HEK293T (cell line): ENCODE measurements at regions not wholly inside any gene's neighbourhood (a gene's known extent, or its start where the extent isn't known, plus 50 kb on each side); places are given as distances from the start of the nearest gene placed in this dataset.

Experiments used
- CTCF ChIA-PET: fragments of 350-600 bp; formaldehyde crosslinking; extraction: SDS; loops from one replicate; lab custom pipeline; 2021; ENCODE audit warnings: antibody characterized with exemption, inconsistent platforms; lab: Yijun Ruan, JAX
- POLR2A ChIA-PET: fragments of 350-600 bp; formaldehyde crosslinking; extraction: SDS; loops from one replicate; lab custom pipeline; 2020; ENCODE audit warnings: antibody characterized with exemption, inconsistent platforms; lab: Yijun Ruan, JAX
- DNase-seq: peaks from one replicate; pipeline ENCODE4 v3.0.0; 2012; ENCODE audit warnings: mixed read lengths; ENCODE audit errors: extremely low spot score
- ARNT ChIP-seq: fragments of 450-650 bp; IDR thresholded peaks from 2 replicates; pipeline ENCODE4 v1.6.1; 2017; ENCODE audit warnings: mild to moderate bottlenecking
- BHLHE40 ChIP-seq: fragments of 450-650 bp; IDR thresholded peaks from 2 replicates; pipeline ENCODE4 v1.6.1; 2016; ENCODE audit warnings: mild to moderate bottlenecking, moderate library complexity, borderline replicate concordance
- CTBP1 ChIP-seq: fragments of 450-650 bp; IDR thresholded peaks from 2 replicates; pipeline ENCODE4 v1.6.1; 2016; ENCODE audit warnings: borderline replicate concordance
- ELF4 ChIP-seq: fragments of 450-650 bp; IDR thresholded peaks from 2 replicates; pipeline ENCODE4 v1.6.1; 2017; ENCODE audit warnings: antibody characterized with exemption
- FOXA1 ChIP-seq: fragments of 450-650 bp; IDR thresholded peaks from 2 replicates; pipeline ENCODE4 v1.6.1; 2016; ENCODE audit warnings: mild to moderate bottlenecking
- FOXK2 ChIP-seq: fragments of 450-650 bp; IDR thresholded peaks from 2 replicates; pipeline ENCODE4 v1.6.1; 2016; ENCODE audit warnings: mild to moderate bottlenecking
- FOXM1 ChIP-seq: fragments of 450-650 bp; IDR thresholded peaks from 2 replicates; pipeline ENCODE4 v1.6.1; 2017; ENCODE audit warnings: mild to moderate bottlenecking, borderline replicate concordance
- HDGF ChIP-seq: fragments of 450-650 bp; IDR thresholded peaks from 2 replicates; pipeline ENCODE4 v1.6.1; 2017; ENCODE audit warnings: antibody characterized with exemption, borderline replicate concordance
- L3MBTL2 ChIP-seq: fragments of 450-650 bp; conservative IDR thresholded peaks from 2 replicates; pipeline ENCODE4 v1.6.1; 2016; ENCODE audit warnings: mild to moderate bottlenecking
- LEF1 ChIP-seq: fragments of 450-650 bp; IDR thresholded peaks from 2 replicates; pipeline ENCODE4 v1.6.1; 2017; ENCODE audit warnings: mild to moderate bottlenecking, borderline replicate concordance
- NFRKB ChIP-seq: fragments of 450-650 bp; IDR thresholded peaks from 2 replicates; pipeline ENCODE4 v1.6.1; 2016; ENCODE audit warnings: mild to moderate bottlenecking, moderate library complexity
- PKNOX1 ChIP-seq: fragments of 450-650 bp; IDR thresholded peaks from 2 replicates; pipeline ENCODE4 v1.6.1; 2016
- SP1 ChIP-seq: fragments of 450-650 bp; IDR thresholded peaks from 2 replicates; pipeline ENCODE4 v1.6.1; 2017
- SUZ12 ChIP-seq: fragments of 450-650 bp; IDR thresholded peaks from 2 replicates; pipeline ENCODE4 v1.6.1; 2016; ENCODE audit warnings: mild to moderate bottlenecking
- TARDBP ChIP-seq: fragments of 450-650 bp; IDR thresholded peaks from 2 replicates; pipeline ENCODE4 v1.6.1; 2016
- ZNF384 ChIP-seq: fragments of 450-650 bp; IDR thresholded peaks from 2 replicates; pipeline ENCODE4 v1.6.1; 2016

GRCh38 chr2:81068144-81068543 is 763.6 kb upstream of the LRRTM1 start:
- CTCF ChIA-PET = no interaction called here
- no peak for TF ChIP-seq SUZ12
- POLR2A ChIA-PET = no interaction called here
- no peak for DNase-seq

GRCh38 chr2:81061016-81061415 is 756.5 kb upstream of the LRRTM1 start:
- POLR2A ChIA-PET = no interaction called here

GRCh38 chr2:81050580-81051095 is 746.1 kb upstream of the LRRTM1 start:
- DNase-seq = no peak
- no peak for TF ChIP-seq TARDBP
- no peak for TF ChIP-seq PKNOX1
- no peak for TF ChIP-seq SUZ12
- no peak for TF ChIP-seq NFRKB
- TF ChIP-seq HDGF = no peak
- no peak for TF ChIP-seq SP1
- TF ChIP-seq L3MBTL2 = no peak
- TF ChIP-seq ELF4 = no peak
- TF ChIP-seq ZNF384 = no peak
- TF ChIP-seq BHLHE40 = no peak
- POLR2A ChIA-PET = no interaction called here
- CTCF ChIA-PET = no interaction called here

More at GRCh38 chr2:81061016-81061415, 756.5 kb upstream of the LRRTM1 start:
- CTCF ChIA-PET = no interaction called here
- no peak for TF ChIP-seq CTBP1
- TF ChIP-seq HDGF = no peak
- TF ChIP-seq PKNOX1 = no peak
- no peak for TF ChIP-seq L3MBTL2
- no peak for TF ChIP-seq ARNT
- TF ChIP-seq SUZ12 = no peak
- no peak for TF ChIP-seq ZNF384
- TF ChIP-seq ELF4 = no peak
- TF ChIP-seq FOXM1 = no peak
- no peak for TF ChIP-seq BHLHE40
- no peak for TF ChIP-seq FOXK2
- TF ChIP-seq TARDBP = no peak
- TF ChIP-seq LEF1 = no peak
- no peak for TF ChIP-seq FOXA1
- TF ChIP-seq SP1 = no peak
- no peak for DNase-seq

- POLR2A ChIA-PET = no interaction called here
- CTCF ChIA-PET = no interaction called here
- TF ChIP-seq HDGF = no peak
- TF ChIP-seq FOXA1 = no peak
- TF ChIP-seq NFRKB = no peak
- no peak for TF ChIP-seq PKNOX1
- no peak for DNase-seq
These were observed 739.1 kb upstream of the LRRTM1 start for GRCh38 chr2:81043681-81044080.

GRCh38 chr2:81007104-81007503 is 702.6 kb upstream of the LRRTM1 start:
- TF ChIP-seq ZNF384 (no peak), SUZ12 (no peak), ARNT (no peak), FOXK2 (no peak), LEF1 (no peak), SP1 (no peak), CTBP1 (no peak), FOXA1 (no peak), ELF4 (no peak)
- ChIA-PET CTCF (no interaction called here), POLR2A (no interaction called here)
- DNase-seq = no peak

- ChIA-PET CTCF (no interaction called here), POLR2A (no interaction called here)
- TF ChIP-seq PKNOX1 (no peak), LEF1 (no peak), L3MBTL2 (no peak), SP1 (no peak), NFRKB (no peak), HDGF (no peak), ELF4 (no peak), FOXA1 (no peak), FOXM1 (no peak), ZNF384 (no peak), BHLHE40 (no peak), ARNT (no peak), TARDBP (no peak)
- DNase-seq = no peak
These were observed 698.4 kb upstream of the LRRTM1 start for GRCh38 chr2:81002906-81003305.

GRCh38 chr2:80987466-80987865 is 682.9 kb upstream of the LRRTM1 start:
- TF ChIP-seq HDGF (no peak), FOXA1 (no peak), L3MBTL2 (no peak), PKNOX1 (no peak), BHLHE40 (no peak), ZNF384 (no peak), LEF1 (no peak), TARDBP (no peak), SUZ12 (no peak), FOXK2 (no peak)
- POLR2A ChIA-PET = no interaction called here
- CTCF ChIA-PET = no interaction called here
- DNase-seq = no peak
